CD4-positive, alpha-beta T cell treated with Interleukin-21 for 1 hour (primary cell): ENCODE measurements at regions not wholly inside any gene's neighbourhood (a gene's known extent, or its start where the extent isn't known, plus 50 kb on each side); places are given as distances from the start of the nearest gene placed in this dataset.

Experiments
- DNase-seq: peaks from one replicate; pipeline ENCODE4 v3.0.0-alpha.2; 2020

DNA sequence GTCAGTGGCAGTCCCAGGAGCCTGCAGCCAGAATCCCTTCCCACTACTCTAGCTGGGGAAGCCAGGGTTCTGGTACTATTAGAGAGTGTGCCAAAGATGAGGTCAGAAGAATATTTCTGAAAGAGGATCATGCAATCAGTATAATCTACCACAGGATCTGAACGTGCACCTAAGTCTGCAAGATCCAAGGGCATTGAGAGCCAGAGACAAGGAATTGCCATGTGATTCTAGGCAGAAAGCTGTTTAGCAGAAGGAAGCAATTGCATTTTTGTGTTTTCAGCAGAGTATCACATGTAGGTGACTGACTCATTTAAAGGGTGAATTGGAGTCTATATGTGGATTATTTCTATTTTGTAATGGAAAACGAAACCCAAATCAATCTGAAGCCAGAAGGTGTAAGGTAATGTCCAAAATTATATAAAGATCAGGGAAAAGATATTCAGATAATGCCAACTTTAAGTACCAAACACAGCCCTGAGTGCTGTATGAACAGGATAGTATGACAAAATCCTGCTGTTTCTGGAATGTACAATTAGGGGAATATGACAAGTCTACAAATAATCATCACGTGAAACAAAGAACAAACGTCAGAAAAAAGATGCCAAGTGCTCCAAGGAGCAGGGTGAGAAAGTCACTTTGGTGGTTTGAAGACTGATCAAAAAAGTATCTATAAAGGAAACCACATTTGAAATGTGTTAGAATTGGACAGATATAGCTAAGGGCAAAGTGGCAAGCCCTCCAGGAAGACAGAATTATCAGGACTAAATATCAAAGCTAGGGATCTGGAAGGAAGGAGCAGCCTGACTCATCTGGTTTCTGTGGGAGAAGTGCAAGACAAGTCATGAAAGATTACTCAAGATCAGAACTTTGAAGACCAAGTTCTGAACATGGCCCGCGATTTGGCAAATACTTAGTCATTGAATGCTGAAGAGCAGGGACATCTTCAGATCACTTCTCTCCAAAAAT lies 1036.6 kb downstream of the NTRK3 start:
- no peak for DNase-seq

DNA sequence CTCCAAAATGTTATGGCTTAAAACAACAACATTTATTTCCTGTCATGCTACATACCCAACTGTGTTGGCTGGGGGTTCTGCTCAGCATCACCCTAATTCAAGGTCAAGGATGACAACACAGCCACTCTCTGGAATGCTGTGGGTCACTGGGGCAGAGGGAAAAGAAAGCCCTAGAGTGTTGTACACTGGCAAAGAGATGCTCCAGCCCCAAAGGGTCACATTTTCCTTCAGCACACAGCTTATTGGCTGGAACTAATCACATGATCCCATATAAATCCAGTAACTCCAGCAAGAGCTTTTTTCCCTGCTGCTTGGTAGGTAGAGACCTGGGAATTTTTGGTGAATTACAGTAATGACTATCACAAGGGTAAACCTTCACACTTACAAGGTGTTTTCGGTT lies 1041.4 kb downstream of the NTRK3 start:
- DNase-seq: no peak

DNA sequence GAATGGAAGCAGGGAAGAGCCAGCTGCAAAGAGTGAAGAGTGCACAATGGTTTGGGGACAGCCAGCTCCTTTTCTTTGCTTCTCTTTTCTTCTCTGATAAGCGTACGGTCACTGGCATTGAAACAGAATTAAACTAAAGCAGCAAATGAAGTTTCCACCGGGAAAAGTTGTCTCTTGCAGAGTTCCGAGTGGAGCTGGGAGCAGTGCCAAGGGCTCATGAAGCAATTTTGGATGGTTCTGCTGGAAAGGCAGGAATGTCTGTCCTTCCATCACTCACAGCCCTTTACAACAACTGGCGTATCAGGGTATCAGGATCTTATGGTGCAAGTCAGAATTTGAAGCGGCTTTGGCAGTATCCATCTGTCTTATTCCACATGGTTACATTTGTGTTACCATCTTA lies 1042.9 kb downstream of the NTRK3 start:
- DNase-seq: no peak

DNA sequence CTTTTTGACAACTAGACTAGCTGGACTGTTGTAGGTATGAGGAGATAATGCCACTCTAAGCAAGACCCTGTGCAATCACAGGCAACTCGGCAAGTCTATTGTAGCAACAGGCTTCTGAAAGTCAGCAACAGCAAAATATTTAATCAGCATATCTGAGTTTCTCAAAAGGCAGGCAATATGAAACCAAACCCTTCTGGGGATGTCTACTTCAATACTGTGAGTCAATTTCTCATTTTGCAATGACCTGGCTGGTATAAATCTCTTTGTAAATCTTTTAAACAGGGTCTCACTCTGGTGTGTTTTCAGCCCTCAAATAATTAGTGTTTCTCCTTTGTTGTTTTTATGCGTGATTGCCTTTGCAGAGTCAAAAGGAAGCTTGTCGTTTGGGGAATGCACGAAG lies 1044.5 kb downstream of the NTRK3 start:
- no peak for DNase-seq

DNA sequence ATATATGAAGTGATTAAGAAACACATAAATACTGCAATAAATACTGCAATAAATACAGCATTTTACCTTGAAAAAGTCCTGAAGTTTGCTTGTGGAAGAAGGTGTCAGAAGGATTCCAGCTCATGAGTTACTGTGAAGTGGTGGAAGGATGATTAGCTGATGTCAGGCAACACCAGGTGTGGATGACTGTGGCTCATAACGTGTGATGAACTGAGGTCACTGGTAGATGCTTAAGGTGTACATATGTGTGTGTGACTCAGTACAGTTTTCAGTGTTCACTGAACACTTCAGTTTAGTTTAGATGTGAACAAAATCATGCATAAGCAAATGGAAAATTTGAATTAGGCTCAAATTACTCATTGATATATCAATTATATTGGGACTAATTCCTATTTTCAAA lies 1045.0 kb downstream of the NTRK3 start:
- no peak for DNase-seq

DNA sequence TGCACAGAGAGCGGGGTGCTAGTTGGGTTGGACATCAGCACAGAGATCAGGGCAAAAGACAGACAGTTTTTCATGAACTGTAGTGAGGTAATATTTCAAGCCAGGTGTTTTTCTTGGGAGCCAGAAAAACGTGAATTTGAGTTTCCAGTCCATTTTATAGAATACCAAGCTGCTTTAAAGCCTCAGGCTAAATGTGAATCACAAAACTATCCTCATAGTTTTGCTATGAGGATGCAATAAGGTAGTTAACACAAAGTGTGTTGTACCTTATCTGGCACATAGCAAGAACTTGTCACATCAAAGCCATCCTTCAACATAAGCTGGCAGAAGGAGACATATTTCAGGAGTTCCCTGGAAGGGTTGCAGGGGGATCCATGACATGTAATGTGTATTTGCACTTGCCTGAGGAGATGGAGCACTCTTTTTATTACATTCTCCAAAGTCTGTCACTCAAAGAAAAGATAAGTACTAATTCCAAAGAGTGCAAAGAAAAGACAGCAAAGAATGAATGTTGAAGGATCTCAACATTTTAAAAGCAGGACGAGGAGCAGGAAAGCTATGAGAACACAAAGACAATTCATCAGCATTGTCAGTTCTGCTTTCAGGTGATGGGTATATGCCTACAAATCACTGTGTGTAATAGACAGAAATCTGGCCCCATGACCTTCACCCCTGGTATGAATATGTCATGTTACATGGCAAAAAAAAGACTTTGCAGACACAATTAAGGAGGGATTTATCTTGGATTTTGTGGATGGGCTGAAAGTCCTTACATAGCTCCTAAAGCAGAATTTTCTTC lies 1046.4 kb downstream of the NTRK3 start:
- DNase-seq: no peak

DNA sequence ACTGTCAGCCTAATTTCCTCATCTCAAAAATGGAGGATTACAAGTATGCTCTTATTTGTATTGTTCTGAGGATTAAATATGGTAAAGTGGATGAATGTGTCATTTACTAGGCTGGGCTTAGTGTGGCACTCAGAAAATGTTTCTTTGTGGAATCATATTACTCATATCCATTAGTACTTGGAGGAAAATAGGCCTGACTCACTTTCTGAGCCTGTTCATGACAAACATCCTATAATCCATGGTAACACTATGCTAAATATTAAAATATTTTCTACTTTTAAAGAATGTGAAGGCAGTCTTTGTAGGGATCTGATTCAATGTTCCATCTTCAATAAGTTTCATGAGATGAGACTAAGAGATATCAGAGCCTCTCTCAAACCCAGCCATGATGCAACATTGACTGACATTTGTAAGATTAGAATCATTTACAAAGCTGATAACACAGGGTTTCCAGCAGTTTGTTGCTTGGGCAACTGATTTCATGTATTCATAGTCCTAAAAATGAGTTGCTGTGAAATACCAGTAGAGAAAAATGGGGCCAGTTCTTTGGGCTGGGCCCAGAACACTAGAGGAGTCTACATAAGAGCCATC lies 1048.5 kb downstream of the NTRK3 start:
- DNase-seq: no peak

DNA sequence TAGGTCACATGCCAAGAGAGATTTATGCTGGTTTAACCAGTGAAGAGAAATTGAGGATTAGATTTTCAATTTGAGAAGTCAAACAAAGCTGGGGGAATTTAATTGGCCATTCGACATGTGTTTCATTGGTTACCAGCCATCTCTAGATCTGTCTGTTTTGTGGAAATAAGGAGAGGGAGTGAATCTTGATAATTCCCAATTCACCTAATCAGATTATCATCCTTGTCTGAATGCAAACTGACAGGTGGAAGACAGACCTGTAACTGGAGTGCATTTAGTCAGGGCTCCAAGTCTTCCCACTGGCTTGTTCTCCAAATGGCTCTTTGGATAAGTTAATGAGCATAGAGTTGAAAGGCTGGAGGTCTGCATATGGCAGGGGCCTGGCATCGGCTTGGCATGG lies 1049.3 kb downstream of the NTRK3 start:
- no peak for DNase-seq

DNA sequence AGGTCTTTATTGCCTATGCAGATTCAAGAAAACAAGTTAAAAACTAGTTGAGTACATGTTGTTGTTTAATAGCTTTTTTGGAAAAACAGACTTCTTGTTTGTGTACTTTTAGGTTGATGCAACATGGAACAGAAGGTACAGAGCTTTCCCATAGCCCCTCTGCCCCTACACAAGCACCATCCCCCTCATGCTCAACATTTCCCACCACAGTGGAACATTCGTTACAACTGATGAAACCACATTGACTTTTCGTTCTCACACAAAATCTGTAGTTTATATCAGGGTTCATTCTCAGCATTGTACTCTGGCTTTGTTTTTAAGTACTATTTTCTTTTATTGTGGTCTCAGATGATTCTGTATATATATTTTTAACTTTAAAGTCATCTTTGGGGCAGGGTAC lies 1054.6 kb downstream of the NTRK3 start:
- DNase-seq: no peak

DNA sequence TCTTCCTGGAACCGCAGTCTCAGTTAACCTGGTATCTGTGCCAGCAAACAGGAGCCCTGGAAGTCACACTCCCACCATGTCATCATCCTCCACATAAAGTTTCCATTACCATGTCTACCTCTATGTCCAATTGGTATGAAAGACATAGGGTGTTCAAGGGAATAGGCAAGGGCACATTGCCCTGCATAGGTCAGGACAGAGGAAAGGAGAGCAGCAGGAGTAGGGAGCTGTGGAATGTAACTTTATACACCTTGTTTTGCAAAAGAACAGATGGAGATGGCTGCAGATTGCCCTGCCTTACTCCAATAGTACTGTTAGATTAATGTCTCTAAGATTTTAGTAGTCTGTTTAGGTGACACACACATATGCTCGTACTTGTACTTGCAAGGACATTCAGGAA lies 1056.4 kb downstream of the NTRK3 start:
- DNase-seq: no peak

DNA sequence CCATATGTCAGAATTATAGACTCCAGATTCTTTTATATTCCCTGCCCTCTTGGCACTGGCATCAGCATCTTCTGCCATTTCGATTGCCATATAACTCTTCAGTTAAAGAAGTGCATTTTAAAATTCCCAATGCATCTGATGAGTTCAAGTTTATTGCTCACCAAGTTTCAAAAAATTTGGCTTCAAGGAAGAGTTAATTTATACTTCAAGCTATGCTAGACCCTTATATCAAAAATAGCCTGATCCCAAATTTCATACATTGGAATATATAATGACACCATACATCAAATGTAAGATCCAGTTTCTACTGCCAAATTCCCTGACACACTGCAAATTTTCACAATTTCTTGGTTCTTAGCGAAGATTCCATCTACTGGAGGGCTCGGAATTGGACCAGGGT lies 1058.6 kb downstream of the NTRK3 start:
- DNase-seq: no peak

DNA sequence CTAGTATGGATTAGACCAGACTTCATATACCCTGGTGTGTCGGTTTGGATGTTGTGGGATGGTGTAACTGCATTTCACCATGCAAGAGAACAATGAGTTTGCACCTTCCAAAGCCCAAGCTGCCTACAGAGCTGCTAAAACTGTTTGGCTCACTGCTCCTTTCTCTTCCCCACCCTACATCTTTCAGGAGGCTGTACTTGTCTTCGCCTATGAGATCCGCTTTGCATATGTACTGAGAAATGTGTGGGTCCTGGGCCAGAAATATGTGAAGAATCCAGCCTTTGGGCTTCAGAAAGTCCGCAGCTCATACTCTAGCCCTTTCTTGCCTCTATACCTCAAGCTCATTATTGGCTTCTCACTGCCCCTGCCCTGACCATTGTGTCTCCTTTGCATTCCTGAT lies 1060.0 kb downstream of the NTRK3 start:
- no peak for DNase-seq

DNA sequence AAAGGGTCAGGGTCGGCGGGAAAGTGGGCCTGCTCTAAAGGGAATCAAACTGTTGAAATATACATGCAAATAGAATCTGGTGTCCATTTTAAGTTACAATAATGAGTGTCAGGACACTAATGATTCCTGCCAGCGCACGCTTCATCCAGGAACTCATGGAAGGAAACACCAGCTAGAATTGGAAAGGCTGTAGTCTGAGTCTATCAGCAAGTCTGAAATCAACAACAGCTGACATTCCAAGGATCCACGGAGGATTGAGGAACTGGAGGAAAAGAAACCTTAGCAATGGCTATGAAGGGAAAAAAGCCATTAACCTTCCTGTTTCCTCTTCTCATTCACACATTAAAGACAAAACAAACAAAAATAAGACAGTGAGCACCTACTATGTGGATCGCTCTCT lies 1063.1 kb downstream of the NTRK3 start:
- no peak for DNase-seq

DNA sequence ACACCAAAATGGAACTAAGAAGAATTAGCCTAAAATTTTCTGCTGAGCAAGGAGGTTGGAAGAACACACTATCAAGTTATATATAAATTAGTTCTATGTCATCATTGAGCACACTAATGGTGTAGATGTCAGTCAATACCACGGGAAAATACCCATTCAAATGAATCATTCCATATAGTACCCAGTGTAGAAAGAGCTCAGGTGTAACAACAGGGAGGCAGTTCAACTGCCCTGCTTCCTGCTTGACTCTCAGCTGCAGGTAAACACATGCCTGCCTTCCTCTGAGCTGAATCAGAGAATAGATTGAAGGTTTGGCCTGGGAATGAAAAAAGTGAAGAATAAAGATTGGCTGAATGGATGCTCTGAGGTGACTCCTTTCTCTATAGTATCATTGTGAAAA lies 1088.0 kb downstream of the AGBL1 start:
- DNase-seq: no peak

DNA sequence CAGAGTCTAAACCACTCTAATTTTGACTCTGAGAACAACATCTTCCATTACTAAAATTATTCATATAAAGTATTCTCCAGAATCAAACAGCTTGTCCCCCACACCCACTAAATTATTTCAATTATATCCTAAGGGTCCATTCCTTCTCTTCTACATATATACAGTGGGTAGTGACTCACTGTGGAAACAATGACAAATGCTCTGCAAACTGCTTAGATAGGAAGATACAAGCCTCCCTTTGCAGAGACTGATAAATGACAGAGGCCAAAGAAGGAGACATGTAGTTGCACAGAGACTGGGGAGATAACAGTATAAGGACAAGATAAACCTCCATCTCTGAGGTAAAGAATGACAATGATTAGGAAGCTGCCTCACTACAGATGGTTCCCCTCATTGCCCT lies 1087.4 kb downstream of the AGBL1 start:
- DNase-seq: no peak

DNA sequence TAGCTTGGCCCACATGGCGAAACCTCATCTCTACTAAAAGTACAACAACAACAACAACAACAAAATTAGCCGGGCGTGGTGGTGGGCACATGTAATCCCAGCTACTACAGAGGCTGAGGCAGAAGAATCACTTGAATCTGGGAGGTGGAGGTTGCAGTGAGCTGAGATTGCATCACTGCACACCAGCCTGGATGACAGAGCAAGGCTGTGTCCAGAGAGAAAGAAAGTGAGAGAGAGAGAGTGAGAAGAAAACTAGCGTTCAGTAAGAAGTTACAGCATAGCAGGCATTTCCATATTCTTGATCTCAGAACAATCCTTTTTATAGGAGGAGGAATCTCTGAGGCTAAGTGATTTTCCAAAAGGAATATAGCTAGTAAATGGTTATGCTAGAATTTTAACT lies 1076.1 kb downstream of the AGBL1 start:
- no peak for DNase-seq

DNA sequence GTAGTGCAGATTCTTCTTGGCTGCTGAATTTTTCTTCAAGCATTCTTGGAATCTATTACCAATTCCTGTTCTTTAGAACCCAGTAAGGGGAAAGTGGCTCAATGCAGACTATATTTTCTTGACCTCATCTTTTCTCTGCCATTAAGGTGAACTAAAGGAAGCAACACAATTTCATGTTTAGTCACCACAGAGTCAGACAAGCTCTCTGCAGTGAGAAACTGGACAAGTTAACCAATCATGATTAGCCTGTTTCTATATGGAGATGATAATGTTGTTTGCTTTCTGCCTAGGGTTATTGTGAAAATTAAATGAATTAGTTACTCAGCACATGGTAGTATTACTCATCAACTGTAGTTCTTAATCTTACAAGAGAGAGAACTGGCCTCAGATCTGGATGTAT lies 1075.1 kb downstream of the AGBL1 start:
- DNase-seq: no peak

DNA sequence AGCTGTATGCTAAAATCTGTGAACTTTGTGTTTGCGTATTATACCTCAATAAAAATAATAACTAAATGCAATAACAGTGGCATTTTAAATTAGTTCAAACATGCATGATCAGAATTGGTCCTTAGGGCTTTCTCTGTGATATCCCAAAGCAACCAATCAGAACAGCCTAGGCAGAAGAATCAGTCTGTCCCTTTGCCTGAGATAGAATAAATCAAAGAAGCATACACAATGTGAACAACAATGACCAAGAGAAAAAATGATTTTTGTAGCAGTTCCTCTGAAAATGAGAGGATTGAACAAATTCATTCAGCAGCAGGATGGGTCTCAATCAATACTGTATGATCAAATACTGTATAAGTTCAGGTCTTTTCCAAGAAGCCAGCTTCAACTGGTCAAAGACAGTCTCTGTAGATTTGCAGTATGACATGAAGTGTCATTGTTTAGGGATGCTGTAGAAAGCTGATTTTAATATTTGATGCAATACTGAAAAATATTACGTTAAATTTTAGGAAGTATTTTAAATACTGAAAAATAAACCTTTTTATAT lies 1071.6 kb downstream of the AGBL1 start:
- no peak for DNase-seq

DNA sequence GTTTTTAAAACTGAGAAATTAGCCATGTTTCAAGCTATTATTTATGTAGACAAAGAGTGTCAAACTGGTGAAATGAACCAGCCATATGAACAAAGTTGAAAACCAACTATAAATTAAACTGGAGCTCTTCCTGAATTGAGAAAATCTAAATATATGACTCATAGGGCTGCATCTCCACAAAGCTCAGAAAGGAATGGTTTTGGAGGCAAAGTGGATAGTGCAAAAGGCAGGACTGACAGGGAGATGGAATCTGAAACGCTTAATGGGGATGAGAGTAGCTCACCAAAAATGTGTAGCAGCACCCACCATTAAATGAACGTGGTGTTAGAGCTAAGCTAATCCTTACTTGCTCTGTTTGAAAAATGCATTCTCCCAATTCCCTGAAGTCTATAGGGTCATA lies 1066.0 kb downstream of the AGBL1 start:
- DNase-seq: no peak

DNA sequence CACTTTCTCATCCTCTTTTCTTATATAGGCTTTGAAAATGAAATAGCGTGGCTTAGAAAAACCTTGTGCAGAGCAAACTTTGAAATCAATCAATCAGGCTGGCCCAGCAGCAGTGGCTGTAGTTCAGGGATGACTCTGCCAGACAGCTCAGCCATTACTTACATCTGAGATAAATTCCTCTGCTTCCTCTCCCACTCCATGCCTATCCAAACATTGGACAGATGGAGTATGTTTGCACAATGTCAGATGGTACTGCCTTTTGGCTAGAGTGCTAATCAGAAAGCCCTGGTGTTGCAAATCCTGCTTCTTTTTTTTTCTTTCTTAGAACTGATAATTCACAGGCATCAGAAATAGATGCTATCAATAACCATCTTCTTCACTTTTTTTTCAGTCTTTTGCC lies 1065.1 kb downstream of the AGBL1 start:
- no peak for DNase-seq

DNA sequence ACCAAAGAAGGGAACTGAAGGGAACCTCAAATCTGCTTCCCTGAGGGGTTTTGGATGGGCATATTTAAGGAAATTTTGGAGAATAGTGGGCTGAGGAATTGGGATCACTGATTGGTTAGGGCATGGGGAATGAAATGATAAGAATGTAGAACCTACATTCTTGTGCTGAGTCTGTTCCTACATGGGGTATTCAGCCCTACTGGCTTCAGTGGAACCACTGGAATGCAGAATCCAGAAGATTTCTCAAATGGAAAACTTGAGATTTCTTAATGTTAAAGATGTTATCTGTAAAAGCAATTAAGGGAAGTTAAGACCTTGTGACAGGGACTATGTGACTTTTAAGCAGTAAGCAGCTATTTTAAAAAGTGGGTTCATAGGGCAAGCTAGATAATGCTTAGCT lies 1062.4 kb downstream of the AGBL1 start:
- DNase-seq: no peak

DNA sequence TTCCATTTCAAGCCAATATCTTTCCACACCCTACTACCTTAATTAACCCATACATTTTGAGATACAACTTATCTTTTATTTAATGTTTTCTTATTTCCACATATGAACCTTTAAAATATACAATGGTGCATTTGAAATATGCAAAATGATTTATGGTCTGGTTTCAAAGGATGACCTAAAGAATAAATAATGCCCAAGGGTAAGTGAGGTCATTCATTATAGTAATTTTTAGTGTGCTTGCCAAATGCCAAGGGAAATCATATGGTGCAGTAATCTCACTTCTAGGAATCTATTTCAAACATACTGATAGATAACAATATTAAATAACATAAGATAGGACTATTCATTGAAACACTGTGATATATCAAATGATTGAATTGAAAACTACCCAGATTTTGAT lies 1055.4 kb downstream of the AGBL1 start:
- no peak for DNase-seq

DNA sequence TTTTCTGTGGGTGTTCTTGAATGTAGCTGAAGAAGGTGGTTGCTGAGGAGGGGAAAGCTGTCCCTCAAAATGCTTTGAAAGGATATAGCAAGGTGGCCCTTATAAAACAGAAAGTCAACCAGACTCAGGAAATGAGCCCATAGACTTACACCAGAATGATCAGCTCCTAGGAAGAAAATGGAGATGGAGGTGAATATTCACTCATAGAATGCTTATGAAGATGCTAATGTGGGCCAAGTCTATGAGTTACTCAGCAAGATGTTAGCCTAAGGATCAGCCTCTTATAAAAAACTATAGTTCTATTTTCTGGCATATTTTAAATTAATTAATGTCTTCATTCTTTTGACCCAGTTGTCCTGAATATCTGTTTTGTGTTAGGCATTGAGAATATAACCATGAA lies 1054.0 kb downstream of the AGBL1 start:
- no peak for DNase-seq

DNA sequence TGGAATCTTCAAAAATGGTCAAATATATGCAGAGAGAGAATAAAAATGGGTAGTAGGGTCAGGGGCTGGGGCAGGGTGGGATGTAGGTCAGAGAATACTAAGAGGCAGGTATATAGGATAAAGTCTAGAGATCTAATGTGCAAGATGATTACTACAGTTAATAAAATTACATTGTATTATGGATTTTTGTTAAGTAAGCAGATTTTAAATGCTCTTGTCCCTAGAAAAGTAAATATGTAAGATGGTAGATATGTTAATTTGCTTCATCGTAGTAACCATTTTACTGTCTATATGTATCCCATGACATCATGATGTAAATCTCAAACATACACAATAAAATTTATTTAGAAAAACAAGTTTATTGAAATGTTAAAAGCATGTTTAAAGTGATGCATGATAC lies 1051.4 kb downstream of the AGBL1 start:
- DNase-seq: no peak
